GM19455 (cell line): ENCODE measurements at regions not wholly inside any gene's neighbourhood (a gene's known extent, or its start where the extent isn't known, plus 50 kb on each side); places are given as distances from the start of the nearest gene placed in this dataset.

ENCODE experiments used
- ATAC-seq: cut with Tn5 transposase; IDR thresholded peaks from one replicate; pipeline ENCODE4 v1.9.1; 2021; ENCODE audit not compliant: unreplicated experiment

DNA sequence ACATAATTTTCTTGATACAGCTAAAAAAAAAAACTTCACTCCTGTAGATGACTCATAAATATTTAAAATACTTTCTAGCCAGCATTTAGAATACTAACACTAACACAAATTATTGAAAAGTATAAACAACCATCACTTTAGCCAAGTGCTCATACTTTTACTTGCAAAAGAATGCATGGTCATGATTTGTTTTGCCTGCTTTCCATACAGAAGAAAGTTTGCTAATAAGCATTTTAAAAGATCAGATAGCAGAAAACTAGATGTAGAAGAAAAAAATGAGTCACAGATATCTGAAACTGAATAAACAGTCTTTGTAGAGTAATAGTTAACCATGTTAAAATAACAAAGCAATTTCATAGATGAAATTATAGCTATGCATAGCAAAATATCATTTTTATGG lies 2280.4 kb upstream of the PCDH20 start:
- no peak for ATAC-seq

DNA sequence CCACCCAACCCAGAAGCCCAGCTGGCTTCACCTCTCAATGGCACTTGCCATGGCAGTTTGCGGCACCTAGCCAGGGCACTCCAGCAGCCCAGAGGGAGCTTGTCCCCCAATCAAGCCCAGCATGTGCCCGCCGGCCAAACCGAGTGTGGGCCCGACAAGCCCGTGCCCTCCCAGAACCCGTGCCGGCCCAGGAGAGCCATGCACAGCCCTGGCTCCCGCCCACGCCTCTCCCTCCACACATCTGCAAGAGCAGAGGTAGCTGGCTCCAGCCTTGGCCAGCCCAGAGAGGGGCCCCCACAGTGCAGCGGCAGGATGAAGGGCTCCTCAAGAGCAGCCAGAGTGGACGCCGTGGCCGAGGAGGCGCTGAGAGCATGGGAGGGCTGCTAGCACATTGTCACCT lies 2278.0 kb upstream of the PCDH20 start:
- no peak for ATAC-seq

DNA sequence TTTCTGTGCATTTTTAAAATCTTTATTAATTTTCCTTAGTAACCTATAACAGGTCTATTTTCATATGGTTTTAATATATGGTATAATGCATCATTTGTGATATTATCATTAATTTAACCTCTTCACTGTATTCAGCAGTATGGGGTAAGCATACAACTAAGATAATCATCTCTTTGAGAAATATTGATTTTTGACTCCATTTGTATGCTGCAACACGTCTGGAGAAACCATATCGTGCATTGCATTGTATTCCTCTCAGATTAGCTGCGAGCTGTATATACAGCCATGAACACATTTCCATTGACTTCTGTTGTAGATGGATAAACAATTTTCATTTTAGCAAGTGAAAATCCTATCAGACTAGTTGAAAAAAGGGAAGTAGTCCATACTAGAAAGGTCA lies 2275.8 kb upstream of the PCDH20 start:
- no peak for ATAC-seq

DNA sequence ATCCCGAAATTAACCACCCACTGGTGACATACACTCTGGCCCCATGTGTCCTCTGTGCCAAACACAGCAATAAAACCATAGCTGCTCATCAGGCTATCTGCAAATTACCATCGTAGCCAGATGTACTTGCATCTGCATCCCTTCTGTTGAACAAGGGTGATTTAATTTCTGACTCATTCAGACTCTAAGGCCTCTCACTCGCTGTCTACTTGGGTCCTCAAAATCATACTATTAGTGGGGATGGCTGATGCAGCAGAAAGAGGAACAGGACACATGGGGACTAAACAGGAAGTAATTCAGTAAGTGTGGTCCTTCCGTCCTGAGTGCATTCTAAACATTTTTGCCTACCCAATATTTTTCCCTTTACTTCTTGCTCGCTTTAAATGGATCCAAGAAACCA lies 2275.0 kb upstream of the PCDH20 start:
- no peak for ATAC-seq

DNA sequence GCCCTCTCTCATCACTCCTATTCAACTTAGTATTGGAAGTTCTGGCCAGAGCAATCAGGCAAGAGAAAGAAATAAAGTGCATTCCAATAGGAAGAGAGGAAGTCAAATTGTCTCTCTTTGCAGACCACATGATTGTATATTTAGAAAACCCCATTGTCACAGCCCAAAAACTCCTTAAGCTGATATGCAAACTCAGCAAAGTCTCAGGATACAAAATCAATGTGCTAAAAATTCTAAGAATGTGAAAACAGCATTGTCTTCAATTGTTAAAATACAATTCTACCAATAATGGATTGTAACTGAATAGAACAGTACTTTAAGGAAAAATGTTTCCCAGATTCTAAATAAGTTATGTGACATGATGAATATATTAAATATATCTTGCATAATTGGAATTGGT lies 2269.2 kb upstream of the PCDH20 start:
- no peak for ATAC-seq

DNA sequence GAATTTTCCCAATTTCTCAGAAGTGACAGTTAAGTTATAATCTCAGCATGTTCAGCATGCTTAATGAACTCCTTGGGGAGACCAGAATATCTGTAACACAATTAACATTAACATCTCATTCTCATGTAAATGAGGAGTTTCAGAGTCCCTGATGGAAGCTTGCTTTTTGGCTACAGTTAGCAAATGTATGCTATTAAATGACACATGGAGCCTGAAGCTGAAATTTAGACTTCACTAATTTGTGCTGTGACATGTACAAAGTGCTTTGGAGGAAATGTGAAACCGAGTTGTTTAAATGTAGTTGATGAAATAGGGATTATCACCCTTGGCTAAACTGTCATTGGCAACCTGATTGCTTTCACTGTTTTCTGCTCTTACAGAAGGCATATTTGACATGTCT lies 2265.1 kb upstream of the PCDH20 start:
- ATAC-seq = no peak

DNA sequence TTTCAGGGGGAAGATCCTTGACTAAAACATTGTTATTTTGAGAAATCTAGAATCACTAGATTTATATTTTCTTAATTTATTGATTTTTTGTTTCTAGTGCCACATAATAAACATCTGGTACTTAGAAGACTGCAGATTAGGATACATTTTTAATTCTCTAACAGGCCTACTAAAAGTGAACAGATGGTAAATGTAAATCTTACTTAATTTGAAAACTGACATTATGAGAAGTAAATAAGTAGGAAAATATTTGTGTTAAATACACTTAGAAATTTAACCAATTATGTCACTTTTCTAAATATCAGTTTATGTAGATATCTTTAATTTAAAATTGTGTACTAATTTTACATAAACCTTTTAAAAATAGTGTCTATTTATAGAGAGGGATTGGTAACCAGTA lies 2255.6 kb upstream of the PCDH20 start:
- no peak for ATAC-seq

DNA sequence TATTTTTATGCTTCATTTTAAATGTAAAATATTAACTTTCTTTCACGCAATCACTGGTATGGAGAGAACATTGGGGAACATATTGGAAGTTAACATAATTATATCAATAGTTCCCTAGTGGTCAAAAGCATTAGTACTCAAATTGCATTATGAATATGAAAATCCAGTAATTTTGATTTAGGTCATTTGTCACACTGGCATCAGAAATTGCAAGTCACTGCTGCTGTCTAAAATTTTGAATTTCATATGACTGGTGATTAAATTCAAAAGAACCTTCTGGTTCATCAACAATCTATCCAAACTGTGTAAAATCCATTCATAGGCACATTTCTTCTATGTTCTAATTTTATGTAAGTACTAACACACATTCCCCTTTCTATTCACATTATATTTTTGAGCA lies 2235.7 kb upstream of the PCDH20 start:
- no peak for ATAC-seq

DNA sequence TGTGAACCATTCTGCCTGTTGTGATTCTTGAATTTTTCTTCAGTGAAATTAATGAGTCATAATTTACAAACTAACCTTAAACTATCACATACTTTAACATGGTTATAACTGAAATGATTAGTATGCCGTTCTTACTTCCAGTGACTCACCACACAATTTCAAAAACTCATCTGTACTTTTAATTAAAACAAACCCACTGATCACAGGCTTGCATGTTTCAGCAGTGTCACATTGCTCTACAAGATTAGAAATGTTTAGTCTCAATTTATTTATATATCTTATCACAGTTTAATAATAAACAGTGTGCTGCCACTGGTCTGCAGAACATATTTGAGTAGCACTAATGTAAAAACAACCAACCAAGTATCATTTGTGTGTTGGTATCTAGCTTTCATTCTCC lies 2227.9 kb upstream of the PCDH20 start:
- no peak for ATAC-seq

DNA sequence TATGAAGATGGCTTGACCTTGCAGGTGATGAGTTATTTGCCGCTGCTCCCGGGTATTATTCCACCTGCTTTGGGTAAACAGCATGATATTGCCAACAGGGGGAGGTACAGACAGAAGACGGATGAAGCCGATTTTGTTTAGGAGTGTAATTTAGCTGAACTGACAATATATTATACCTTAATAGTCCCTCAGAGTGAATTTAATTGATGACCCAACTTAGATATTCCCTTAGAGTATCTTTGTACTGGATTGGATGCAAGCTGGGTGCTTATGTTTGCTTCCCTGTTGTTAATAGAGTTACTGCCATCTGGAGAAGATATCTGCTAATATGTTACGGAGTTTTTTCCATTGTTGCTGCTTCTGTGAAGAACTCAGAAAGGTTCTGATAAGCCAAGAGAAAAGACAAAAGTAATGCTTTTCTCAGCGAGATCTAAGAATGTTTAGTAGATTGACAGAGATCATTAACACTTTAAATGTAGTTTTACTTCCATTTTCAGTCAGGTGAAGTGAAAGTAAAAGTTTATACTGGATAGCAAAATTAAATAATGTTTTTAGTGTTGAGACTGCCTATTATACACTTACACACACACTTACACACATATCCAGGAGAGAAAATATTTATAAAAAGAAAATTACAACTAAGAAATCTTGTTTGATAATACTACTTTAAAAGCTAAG lies 2220.8 kb upstream of the PCDH20 start:
- ATAC-seq = no peak

DNA sequence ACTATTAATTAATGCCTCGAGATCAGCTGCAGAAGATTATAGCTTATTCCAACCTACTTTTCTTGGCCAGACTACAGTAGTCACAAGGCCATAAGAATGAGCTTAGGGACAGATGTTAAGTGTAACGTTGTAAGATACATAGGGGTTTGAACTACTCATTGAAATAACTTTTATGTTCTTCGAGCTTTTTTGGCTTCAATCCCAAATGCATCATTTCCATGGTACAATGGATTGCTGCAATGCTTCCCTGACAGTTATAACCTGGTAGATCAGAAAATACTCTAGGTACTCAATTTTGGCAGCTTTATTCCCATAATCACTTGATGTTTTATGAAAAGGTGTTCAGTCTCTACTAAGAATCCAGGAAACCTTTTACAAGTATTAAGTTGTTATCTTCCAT lies 2216.7 kb upstream of the PCDH20 start:
- ATAC-seq = no peak

DNA sequence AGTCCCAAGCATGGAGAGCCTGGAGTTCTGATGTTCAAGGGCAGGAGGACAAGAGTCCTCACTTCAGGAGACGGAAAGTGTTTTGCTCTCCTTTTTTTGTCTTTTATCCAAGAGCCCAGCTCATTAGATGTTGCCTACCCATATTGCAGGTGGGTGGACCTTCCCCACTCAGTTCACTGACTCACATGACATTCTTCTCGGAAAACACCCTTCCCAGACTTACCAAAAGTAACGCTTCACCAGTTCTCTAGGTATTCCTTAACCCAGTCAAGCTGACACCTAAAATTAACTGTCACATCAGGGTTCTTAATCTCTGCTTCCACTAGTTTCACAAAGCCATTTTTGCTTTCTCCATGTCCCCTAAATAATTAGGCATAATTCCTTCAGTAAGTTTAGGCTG lies 2215.4 kb upstream of the PCDH20 start:
- ATAC-seq = no peak

DNA sequence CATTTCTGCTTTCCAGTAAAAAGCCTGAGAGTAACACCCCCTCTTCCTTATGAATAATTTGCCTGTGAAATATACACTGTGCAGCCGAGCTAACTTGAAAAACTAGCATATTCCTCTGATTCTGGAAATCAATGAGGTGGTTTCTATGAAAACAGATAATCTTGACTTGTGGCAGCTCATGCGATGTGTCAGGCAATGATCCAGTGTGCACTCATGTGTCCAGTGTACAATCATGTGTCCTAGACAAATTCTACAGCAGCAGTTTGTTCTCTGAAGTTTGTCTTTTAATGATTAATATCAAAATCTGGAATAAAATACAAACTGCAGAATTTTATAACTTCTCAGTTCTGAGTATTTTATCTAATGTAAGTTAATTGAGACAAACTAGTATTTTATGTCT lies 2213.9 kb upstream of the PCDH20 start:
- ATAC-seq = no peak

DNA sequence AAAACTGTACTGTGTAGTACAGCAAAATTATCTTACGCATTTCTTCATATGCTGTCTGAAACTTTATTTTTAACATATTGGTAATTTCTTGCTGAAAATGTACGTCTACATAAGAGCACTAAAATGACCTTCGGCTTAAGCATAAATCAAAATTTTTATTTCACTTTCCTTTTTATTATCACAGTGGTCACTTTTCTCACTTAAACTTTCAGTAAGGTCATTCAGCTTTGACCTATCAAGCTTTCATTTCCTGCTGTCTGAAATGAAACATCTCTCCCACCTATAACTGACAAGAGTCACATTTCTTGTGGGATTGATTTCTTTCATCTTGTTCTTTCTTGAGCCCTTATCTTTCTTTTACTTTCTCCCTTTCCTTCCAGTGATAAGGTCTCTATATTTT lies 2212.7 kb upstream of the PCDH20 start:
- no peak for ATAC-seq

DNA sequence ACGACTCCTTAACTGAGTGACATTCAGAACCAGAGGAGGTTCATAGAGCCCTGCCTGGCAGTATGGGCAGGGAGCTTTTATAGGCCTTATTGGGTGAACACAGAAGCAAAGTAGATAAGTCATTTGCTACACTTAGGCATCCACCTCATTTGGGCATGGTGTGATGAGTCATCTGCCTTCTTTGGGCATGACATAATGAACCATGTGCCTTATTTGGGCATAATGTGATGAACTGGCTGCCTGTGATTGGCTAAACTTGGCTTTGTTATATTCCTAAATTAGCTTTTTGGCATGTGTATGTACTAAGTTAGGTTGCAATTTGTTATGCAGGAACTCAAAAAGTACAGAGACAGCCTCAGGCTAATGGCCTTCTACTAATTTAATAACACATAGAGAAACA lies 2210.2 kb upstream of the PCDH20 start:
- no peak for ATAC-seq

DNA sequence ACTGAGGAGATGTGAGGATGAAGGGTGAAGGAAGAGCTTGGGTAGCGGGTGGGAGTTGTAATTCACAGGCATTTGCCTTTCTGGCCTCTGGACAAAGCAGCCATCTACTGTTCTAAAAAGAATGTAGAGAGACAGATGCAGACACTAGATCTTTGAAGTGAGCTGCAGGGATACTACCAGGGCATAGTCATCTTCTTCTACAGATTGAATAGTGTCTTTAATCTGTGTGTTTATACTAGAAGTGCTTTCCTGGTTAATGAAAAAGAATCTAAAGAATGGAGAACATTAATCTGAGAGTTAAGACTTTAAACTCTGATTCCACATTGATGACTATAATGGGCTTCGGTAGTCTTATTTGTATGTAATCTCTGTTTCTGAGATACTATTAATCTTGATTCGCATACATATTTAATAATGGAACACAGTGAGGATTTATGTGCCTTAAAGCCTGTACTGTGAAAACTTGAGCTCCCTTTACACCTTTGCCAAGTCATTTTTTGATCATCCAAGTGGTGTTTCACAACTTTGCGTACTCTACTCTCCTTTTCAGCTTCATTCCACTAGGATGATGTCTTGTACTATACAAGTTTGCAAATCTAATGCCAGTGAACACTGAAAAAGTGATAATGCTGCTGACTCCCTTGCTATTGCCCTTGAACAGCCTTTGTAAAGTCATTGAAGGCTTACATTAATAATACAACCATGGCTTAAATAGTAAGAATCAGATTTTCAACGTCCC lies 2199.4 kb upstream of the PCDH20 start:
- no peak for ATAC-seq

DNA sequence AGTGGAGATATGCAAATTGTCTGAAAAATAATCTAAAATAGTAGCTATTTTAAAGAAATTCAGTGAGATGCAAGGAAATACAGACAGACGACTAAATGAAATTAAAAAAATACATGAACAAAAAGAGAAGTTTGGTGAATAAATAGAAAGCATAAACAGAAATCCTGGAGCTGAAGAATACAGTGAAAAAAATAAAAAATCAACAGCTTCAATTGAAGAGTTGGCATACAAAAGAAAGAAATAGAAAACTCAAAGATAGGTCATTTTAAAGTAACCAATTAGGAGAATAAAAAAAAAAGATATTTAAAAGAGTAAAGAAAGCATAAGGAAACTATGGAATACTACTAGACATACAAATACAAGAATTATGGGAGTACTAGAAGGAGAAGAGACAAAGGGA lies 2191.5 kb upstream of the PCDH20 start:
- no peak for ATAC-seq

DNA sequence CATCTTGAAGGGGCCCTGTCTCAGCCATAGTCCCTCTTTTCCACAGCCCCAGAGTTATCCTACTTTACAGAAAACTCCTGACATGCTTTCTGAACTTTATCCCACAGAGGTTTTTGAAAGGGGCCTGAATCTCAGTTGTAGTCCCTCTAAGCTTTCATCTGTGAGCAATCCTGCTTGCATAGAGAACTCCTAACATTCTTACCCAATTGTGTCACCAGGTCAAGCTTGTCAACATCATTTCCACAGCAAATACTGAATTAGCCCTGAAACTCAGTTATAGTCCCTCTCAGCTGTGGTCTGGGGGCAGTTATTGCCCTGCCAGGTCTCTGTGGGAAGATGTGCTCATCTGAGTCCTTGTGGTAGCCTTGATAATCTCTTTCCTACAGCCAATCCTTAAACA lies 2190.3 kb upstream of the PCDH20 start:
- ATAC-seq = no peak

DNA sequence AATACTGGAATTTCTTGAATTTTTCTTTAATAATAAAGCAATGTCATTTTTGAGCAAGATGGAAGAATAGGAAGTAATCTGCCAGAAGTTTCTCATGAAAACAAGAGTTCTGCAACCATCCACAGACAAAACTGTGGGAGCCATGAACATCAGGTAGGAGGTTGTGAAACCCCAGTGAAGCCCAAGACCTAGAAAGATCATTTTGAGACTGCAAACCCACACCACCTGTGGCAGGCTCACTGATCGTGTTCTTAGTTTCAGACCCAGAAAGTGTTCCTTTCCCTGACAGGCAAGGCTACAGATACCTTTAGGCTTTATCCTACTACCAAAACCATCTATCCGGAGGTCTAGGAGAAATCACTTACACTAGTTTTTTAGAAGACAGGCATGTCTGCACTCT lies 2189.8 kb upstream of the PCDH20 start:
- no peak for ATAC-seq

DNA sequence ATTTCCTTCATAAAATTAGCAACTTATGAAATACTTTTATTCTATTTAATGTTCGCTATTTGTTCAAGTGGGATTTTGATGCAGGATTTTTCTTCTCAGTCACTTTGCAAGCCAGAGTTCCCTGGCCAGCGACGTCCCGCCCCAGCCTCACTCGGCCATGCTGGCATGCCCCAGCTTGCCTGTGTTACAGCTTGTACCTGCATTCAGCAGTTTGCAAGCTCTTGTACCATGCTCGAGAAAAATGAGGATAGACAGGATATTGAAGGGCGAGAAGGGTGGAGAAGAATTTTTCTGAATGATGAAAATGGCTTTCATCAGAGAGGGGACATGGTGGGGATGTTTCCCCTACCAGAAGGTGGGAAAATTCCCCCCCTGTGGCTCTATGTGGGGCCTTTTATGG lies 2180.2 kb upstream of the PCDH20 start:
- ATAC-seq = no peak

DNA sequence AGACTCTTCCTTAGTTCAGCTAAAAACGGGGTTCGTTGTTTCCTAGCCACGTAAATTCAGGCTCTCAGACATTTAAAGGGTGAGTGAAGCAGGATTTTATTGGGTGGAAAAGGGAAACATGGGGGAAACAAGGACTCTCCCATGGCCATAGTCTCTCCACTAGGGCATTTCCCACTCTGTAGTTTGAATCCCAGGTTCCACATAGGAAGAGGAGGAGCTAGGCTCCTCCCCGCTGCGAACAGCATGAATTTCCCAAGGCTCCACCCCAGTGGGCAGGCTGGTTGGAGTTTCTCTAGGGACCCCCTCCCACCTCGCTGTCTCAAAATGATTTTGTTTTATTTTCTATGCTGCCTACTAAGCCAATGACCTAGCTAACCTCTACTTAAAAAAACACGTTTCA lies 2170.8 kb upstream of the PCDH20 start:
- no peak for ATAC-seq

DNA sequence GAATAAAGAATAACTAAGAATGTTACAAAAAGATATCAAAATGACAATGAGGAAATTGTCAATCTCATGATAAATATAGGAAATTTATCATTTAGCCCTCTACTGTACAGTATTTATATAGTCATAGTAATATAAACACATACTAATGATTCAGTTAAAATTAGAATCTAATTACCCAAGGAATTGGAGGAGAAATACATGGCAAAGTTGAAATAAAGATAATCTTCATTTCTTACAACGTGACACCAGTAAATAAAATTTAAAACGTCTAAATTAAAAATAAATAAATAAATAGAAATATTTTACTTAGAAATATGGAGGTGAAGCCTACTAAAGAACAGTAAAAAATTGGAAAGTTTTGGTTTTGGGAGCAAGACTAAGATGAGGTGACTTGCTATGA lies 2163.1 kb upstream of the PCDH20 start:
- no peak for ATAC-seq

DNA sequence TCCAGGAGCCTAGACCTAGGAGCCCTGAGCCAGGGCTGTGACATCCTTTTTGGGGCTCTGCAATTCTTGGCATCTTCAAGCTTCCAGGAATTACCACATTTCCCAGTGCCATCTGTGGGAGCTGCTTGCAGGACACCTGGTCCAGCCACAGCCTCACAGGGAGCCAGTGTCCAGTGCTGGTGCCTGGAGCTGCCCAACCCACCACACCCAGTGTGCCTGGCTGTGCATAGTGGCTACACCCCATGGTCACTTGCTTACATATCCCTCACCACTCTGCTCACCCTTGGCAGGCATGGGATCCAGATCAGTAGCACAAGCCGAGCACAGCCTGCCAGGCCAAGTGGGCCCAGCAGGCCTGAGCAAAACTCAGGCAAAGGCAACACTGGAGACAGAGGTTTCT lies 2151.4 kb upstream of the PCDH20 start:
- ATAC-seq = no peak
